Mesenchymal stem cell (in vitro differentiated cells and primary cell): ENCODE measurements at regions not wholly inside any gene's neighbourhood (a gene's known extent, or its start where the extent isn't known, plus 50 kb on each side); places are given as distances from the start of the nearest gene placed in this dataset.

Experiments
- DNase-seq: peaks from one replicate; pipeline ENCODE4 v3.0.0-alpha.2; 2013
- H2AFZ ChIP-seq: one replicate; pipeline ENCODE4 v1.6.1; 2013; ENCODE audit warnings: low read depth, mild to moderate bottlenecking, control low read depth, inconsistent platforms, low read length, moderate library complexity
- H2AK5ac ChIP-seq: 2 replicates; pipeline ENCODE4 v1.6.1; 2013; ENCODE audit warnings: low read length, moderate library complexity, mild to moderate bottlenecking, inconsistent platforms; ENCODE audit not compliant: severe bottlenecking
- H2BK120ac ChIP-seq: one replicate; pipeline ENCODE4 v1.6.1; 2013; ENCODE audit warnings: low read depth, mild to moderate bottlenecking, inconsistent platforms, low read length, moderate library complexity
- H2BK12ac ChIP-seq, 2 experiments: one replicate each; pipeline ENCODE4 v1.6.1; 2013; ENCODE audit warnings: inconsistent platforms in 2 of 2, low read length in 2 of 2, mild to moderate bottlenecking in 2 of 2, moderate library complexity in 2 of 2, control low read depth in 1 of 2
- H2BK15ac ChIP-seq: one replicate; pipeline ENCODE4 v1.6.1; 2013; ENCODE audit warnings: mild to moderate bottlenecking, low read depth, inconsistent platforms; ENCODE audit not compliant: poor library complexity, severe bottlenecking
- H2BK5ac ChIP-seq: 2 replicates; pipeline ENCODE4 v1.6.1; 2013; ENCODE audit warnings: low read depth, mild to moderate bottlenecking, low read length, control low read depth, inconsistent platforms; ENCODE audit not compliant: poor library complexity, severe bottlenecking
- H3K14ac ChIP-seq, 2 experiments: one replicate each; pipeline ENCODE4 v1.6.1; 2013; ENCODE audit warnings: inconsistent platforms in 2 of 2, low read length in 2 of 2, control low read depth in 1 of 2, mild to moderate bottlenecking in 1 of 2, moderate library complexity in 1 of 2
- H3K18ac ChIP-seq, 2 experiments: one replicate each; pipeline ENCODE4 v1.6.1; 2013; ENCODE audit warnings: inconsistent platforms in 2 of 2, low read length in 2 of 2, control low read depth in 1 of 2, low read depth in 1 of 2, mild to moderate bottlenecking in 1 of 2
- H3K23ac ChIP-seq, 2 experiments: one replicate each; pipeline ENCODE4 v1.6.1; 2013; ENCODE audit warnings: inconsistent platforms in 2 of 2, low read length in 2 of 2, mild to moderate bottlenecking in 2 of 2, moderate library complexity in 2 of 2, control low read depth in 1 of 2
- H3K27ac ChIP-seq: 2 replicates; pipeline ENCODE4 v1.5.1; 2013; ENCODE audit warnings: mild to moderate bottlenecking, moderate library complexity, low read length, control low read depth, inconsistent platforms; ENCODE audit not compliant: poor library complexity, severe bottlenecking
- H3K27me3 ChIP-seq, 2 experiments: 2 replicates each; pipeline versions ENCODE4 v1.6.1 to v1.7.0; 2013; ENCODE audit warnings: low read length in 2 of 2, mild to moderate bottlenecking in 2 of 2, moderate library complexity in 2 of 2, control low read depth in 1 of 2, inconsistent platforms in 1 of 2; ENCODE audit not compliant: control insufficient read depth in 1 of 2, insufficient read depth in 1 of 2
- H3K36me3 ChIP-seq, 2 experiments: 2 replicates each; pipeline versions ENCODE4 v1.6.1 to v1.7.0; 2013; ENCODE audit warnings: low read length in 2 of 2, control low read depth in 1 of 2, inconsistent platforms in 1 of 2, low read depth in 1 of 2, mild to moderate bottlenecking in 1 of 2; ENCODE audit not compliant: insufficient read depth in 2 of 2, control insufficient read depth in 1 of 2
- H3K4ac ChIP-seq, 2 experiments: one replicate each; pipeline ENCODE4 v1.6.1; 2013; ENCODE audit warnings: inconsistent platforms in 2 of 2, low read length in 2 of 2, mild to moderate bottlenecking in 2 of 2, moderate library complexity in 2 of 2, control low read depth in 1 of 2, low read depth in 1 of 2
- H3K4me1 ChIP-seq: 2 replicates; pipeline ENCODE4 v1.6.1; 2013; ENCODE audit warnings: low read depth, low read length, control low read depth; ENCODE audit not compliant: control insufficient read depth, insufficient read depth
- H3K4me2 ChIP-seq: 2 replicates; pipeline ENCODE4 v1.6.1; 2013; ENCODE audit warnings: low read length, mild to moderate bottlenecking, inconsistent platforms; ENCODE audit not compliant: poor library complexity, severe bottlenecking
- H3K4me3 ChIP-seq, 2 experiments: 2 replicates each; pipeline versions ENCODE4 v1.5.1 to v1.7.0; 2013; ENCODE audit warnings: low read length in 2 of 2, mild to moderate bottlenecking in 2 of 2, control low read depth in 1 of 2, low read depth in 1 of 2; ENCODE audit not compliant: insufficient read depth in 1 of 2
- H3K79me1 ChIP-seq: replicated peaks from 2 replicates; pipeline ENCODE4 v1.6.1; 2013; ENCODE audit warnings: mild to moderate bottlenecking, control low read depth, low read length, inconsistent platforms; ENCODE audit not compliant: poor library complexity, severe bottlenecking
- H3K9ac ChIP-seq: 2 replicates; pipeline ENCODE4 v1.7.0; 2013; ENCODE audit warnings: mild to moderate bottlenecking, low read length, moderate library complexity
- H3K9me3 ChIP-seq: 2 replicates; pipeline ENCODE4 v1.7.0; 2013; ENCODE audit warnings: mild to moderate bottlenecking, low read length; ENCODE audit not compliant: control insufficient read depth
- H4K8ac ChIP-seq: one replicate; pipeline ENCODE4 v1.6.1; 2013; ENCODE audit warnings: inconsistent platforms, mild to moderate bottlenecking, low read length, moderate library complexity
- H4K91ac ChIP-seq: one replicate; pipeline ENCODE4 v1.6.1; 2013; ENCODE audit warnings: mild to moderate bottlenecking, low read length, inconsistent platforms
- WGBS: methylation state at CpG from one replicate; pipeline ENCODE4 v1.1.7; 2013; ENCODE audit warnings: mixed read lengths; 5-methylcytosine and 5-hydroxymethylcytosine counted together

DNA sequence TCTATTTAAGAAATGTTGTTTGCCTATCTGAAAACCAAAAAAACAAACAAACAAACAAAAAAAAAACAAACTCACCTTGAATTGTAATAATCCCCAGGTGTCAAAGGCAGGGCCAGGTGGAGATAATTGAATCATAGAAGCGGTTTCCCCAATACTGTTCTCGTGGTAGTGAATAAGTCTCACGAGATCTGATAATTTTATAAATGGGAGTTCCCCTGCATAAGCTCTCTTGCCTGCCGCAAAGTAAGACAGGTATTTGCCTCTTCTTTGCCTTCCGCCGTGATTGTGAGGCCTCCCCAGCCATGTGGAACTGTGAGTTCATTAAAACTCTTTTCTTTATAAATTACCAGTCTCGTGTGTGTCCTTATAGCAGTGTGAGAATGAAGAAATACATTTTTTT lies 1180.7 kb upstream of the CRIM1 start:
- Histone ChIP-seq H3K36me3 (no peaks in the 10 kb centered on the region), H3K27me3 (no peaks in the 10 kb centered on the region), H2AFZ (no peak overlapping the region), H2BK15ac (no peak overlapping the region), H4K91ac (no peak overlapping the region), H2BK5ac (no peak overlapping the region), H3K14ac (no peak overlapping the region), H3K9ac (no peak overlapping the region), H3K4ac (no peak overlapping the region), H2BK12ac (no peak overlapping the region), H3K23ac (no peak overlapping the region), H2AK5ac (no peak overlapping the region), H3K4me3 (no peak overlapping the region), H3K79me1 (no peaks in the 10 kb centered on the region), H3K4me2 (no peak overlapping the region), H3K9me3 (no peaks in the 10 kb centered on the region), H3K4me1 (no peaks in the 10 kb centered on the region), H4K8ac (no peak overlapping the region), H2BK120ac (no peak overlapping the region), H3K18ac (no peak overlapping the region), H3K27ac (no peak overlapping the region)
- DNase-seq = no peak
- 95% methylated on average over 6 of the region's 7 CpGs for WGBS

DNA sequence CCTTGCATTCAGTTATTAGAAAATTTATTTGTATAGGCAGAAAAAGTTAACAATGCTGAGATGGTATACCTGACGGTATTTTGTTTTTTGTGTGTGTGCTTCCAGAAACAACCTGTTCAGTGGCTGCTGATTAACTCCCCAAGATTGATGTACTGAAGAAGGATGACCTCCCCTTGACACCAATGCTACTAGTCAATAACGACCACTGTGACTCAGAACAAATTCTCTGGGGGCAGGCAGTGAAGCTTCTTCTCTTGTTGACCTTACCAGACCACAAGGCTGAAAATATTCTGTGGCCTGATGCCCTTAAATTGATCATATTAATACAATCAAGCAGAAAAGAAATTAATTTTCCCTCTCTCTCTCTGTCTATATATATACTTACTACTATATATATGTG lies 1182.9 kb upstream of the CRIM1 start:
- Histone ChIP-seq H3K18ac (no peak overlapping the region), H3K4me2 (no peak overlapping the region), H4K8ac (no peak overlapping the region), H2BK120ac (no peak overlapping the region), H3K9me3 (no peaks in the 10 kb centered on the region), H3K4ac (no peak overlapping the region), H2BK5ac (no peak overlapping the region), H2BK12ac (no peak overlapping the region), H3K4me3 (no peak overlapping the region), H3K23ac (no peak overlapping the region), H3K14ac (no peak overlapping the region), H3K79me1 (no peaks in the 10 kb centered on the region), H4K91ac (no peak overlapping the region), H3K4me1 (no peaks in the 10 kb centered on the region), H2AFZ (no peak overlapping the region), H3K36me3 (no peaks in the 10 kb centered on the region), H3K27ac (no peak overlapping the region), H3K27me3 (no peaks in the 10 kb centered on the region), H2AK5ac (no peak overlapping the region), H3K9ac (no peak overlapping the region), H2BK15ac (no peak overlapping the region)
- WGBS = 63% methylated on average over 2 of the region's 2 CpGs
- no peak for DNase-seq

DNA sequence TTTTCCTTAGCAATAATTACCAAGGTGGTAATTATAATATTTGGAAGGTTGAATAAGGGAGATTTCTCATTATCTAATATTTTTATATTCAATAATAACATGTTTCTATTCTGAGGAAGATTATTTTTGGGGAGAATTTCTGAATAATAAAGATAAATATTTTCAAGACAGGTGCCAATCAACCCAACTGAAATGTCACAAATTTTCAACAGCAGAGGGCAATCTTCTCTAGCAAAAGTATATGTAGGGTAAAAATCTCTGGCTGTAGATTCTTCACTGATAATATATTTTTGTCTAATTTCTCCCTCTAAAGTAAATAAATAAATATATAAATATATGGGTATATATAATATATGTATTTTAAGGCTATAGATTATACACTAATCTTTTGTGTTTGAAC lies 1187.2 kb upstream of the CRIM1 start:
- H3K79me1 ChIP-seq = no peaks in the 10 kb centered on the region
- H3K4me3 ChIP-seq = no peak overlapping the region
- no peak overlapping the region for H4K91ac ChIP-seq
- no peak overlapping the region for H3K27ac ChIP-seq
- no peak overlapping the region for H4K8ac ChIP-seq
- H2BK5ac ChIP-seq = no peak overlapping the region
- no peak overlapping the region for H2BK12ac ChIP-seq
- H3K4ac ChIP-seq = no peak overlapping the region
- no peaks in the 10 kb centered on the region for H3K9me3 ChIP-seq
- H2BK15ac ChIP-seq = no peak overlapping the region
- DNase-seq = no peak
- no peak overlapping the region for H3K18ac ChIP-seq
- H2BK120ac ChIP-seq = no peak overlapping the region
- no peaks in the 10 kb centered on the region for H3K27me3 ChIP-seq
- no peak overlapping the region for H2AK5ac ChIP-seq
- H3K4me2 ChIP-seq = no peak overlapping the region
- H3K36me3 ChIP-seq = no peaks in the 10 kb centered on the region
- no peak overlapping the region for H3K23ac ChIP-seq
- H2AFZ ChIP-seq = no peak overlapping the region
- no peak overlapping the region for H3K9ac ChIP-seq
- no peak overlapping the region for H3K14ac ChIP-seq
- H3K4me1 ChIP-seq = no peaks in the 10 kb centered on the region

DNA sequence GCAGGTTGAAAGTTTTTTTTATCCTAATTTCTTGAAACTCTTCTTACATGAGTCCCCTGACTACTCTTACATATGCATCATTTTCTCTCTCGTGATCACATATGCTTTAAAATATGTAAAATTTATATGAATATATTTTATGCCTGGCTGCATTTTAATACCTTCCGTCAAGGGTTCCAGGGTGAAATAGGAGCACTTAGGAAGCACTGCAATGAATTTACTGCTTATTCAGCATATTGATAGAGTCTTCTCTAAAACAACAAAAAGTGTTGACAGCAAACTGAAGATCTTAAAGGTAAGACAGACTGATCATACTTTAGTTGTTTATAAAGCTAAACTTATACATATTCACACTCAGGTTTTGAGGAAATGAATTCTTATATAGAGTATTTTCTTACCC lies 1191.6 kb upstream of the CRIM1 start:
- Histone ChIP-seq H3K27ac (no peak overlapping the region), H3K4ac (no peak overlapping the region), H3K18ac (no peak overlapping the region), H2AFZ (no peak overlapping the region), H3K4me3 (no peak overlapping the region), H2BK15ac (no peak overlapping the region), H3K9me3 (no peaks in the 10 kb centered on the region), H3K14ac (no peak overlapping the region), H3K36me3 (no peaks in the 10 kb centered on the region), H3K27me3 (no peaks in the 10 kb centered on the region), H4K91ac (no peak overlapping the region), H4K8ac (no peak overlapping the region), H2BK120ac (no peak overlapping the region), H2AK5ac (no peak overlapping the region), H3K4me1 (no peaks in the 10 kb centered on the region), H2BK5ac (no peak overlapping the region), H3K23ac (no peak overlapping the region), H3K9ac (no peak overlapping the region), H3K79me1 (no peaks in the 10 kb centered on the region), H3K4me2 (no peak overlapping the region), H2BK12ac (no peak overlapping the region)
- WGBS = no CpG with 5 or more reads among the region's 2 CpGs
- no peak for DNase-seq
